Type B pancreatic cell (in vitro differentiated cells): ENCODE measurements at regions not wholly inside any gene's neighbourhood (a gene's known extent, or its start where the extent isn't known, plus 50 kb on each side); places are given as distances from the start of the nearest gene placed in this dataset.

Experiments used
- DNase-seq: peaks from one replicate; pipeline ENCODE4 v3.0.0; 2021; ENCODE audit warnings: mixed read lengths; ENCODE audit not compliant: unreplicated experiment; ENCODE audit errors: extremely low spot score
- H3K27ac Mint-ChIP-seq: 2 replicates; pipeline ENCODE4 v1.8.0; 2021; ENCODE audit warnings: mild to moderate bottlenecking, mixed read lengths
- H3K27me3 Mint-ChIP-seq: 2 replicates; pipeline ENCODE4 v1.8.0; 2021; ENCODE audit warnings: mixed read lengths
- H3K36me3 Mint-ChIP-seq: 2 replicates; pipeline ENCODE4 v1.8.0; 2021; ENCODE audit warnings: mixed read lengths
- H3K4me1 Mint-ChIP-seq: one replicate; pipeline ENCODE4 v1.8.0; 2021; ENCODE audit warnings: mixed read lengths; ENCODE audit not compliant: unreplicated experiment
- H3K4me3 Mint-ChIP-seq: 2 replicates; pipeline ENCODE4 v1.8.0; 2021; ENCODE audit warnings: mild to moderate bottlenecking, mixed read lengths
- H3K9me3 Mint-ChIP-seq: 2 replicates; pipeline ENCODE4 v1.8.0; 2021; ENCODE audit warnings: mixed read lengths
- CTCF ChIP-seq: fragments of 200-600 bp; sonication (generic); conservative IDR thresholded peaks from 2 replicates; pipeline ENCODE4 v1.5.0; 2021; ENCODE audit warnings: antibody characterized with exemption, mild to moderate bottlenecking

- Mint-ChIP-seq H3K36me3 (no peaks in the 10 kb centered on the region), H3K27me3 (no peaks in the 10 kb centered on the region), H3K4me3 (no peak overlapping the region), H3K4me1 (peaks cover 6% of the 10 kb centered on the region), H3K27ac (no peak overlapping the region), H3K9me3 (no peaks in the 10 kb centered on the region)
- DNase-seq: no peak
- TF ChIP-seq CTCF: no peak
These were observed 323.0 kb downstream of the EFNB2 start for GRCh38 chr13:106212386-106213010.

GRCh38 chr13:106210324-106210723, 325.1 kb downstream of the EFNB2 start:
- H3K27ac Mint-ChIP-seq: no peak overlapping the region
- no peak for TF ChIP-seq CTCF
- no peaks in the 10 kb centered on the region for H3K27me3 Mint-ChIP-seq
- DNase-seq: no peak
- H3K9me3 Mint-ChIP-seq: no peaks in the 10 kb centered on the region
- no peaks in the 10 kb centered on the region for H3K36me3 Mint-ChIP-seq
- H3K4me1 Mint-ChIP-seq: peaks cover 6% of the 10 kb centered on the region
- H3K4me3 Mint-ChIP-seq: no peak overlapping the region

- no peak for TF ChIP-seq CTCF
- H3K4me1 Mint-ChIP-seq: peaks cover 6% of the 10 kb centered on the region
- no peak overlapping the region for H3K27ac Mint-ChIP-seq
- DNase-seq: no peak
- no peaks in the 10 kb centered on the region for H3K36me3 Mint-ChIP-seq
- no peak overlapping the region for H3K4me3 Mint-ChIP-seq
- no peaks in the 10 kb centered on the region for H3K27me3 Mint-ChIP-seq
- H3K9me3 Mint-ChIP-seq: peaks cover 9% of the 10 kb centered on the region
These were observed 329.6 kb downstream of the EFNB2 start for GRCh38 chr13:106205871-106206270.

- Mint-ChIP-seq H3K27ac (no peak overlapping the region), H3K9me3 (peaks cover under 1% of the 10 kb centered on the region), H3K36me3 (no peaks in the 10 kb centered on the region), H3K4me1 (no peaks in the 10 kb centered on the region), H3K27me3 (no peaks in the 10 kb centered on the region), H3K4me3 (no peak overlapping the region)
- no peak for TF ChIP-seq CTCF
- DNase-seq: no peak
These were observed 338.0 kb downstream of the EFNB2 start for GRCh38 chr13:106197496-106197895.

- H3K27ac Mint-ChIP-seq: no peak overlapping the region
- H3K27me3 Mint-ChIP-seq: no peaks in the 10 kb centered on the region
- DNase-seq: no peak
These were observed 347.9 kb downstream of the EFNB2 start for GRCh38 chr13:106187501-106188095.

More at GRCh38 chr13:106187501-106188095, 347.9 kb downstream of the EFNB2 start:
- H3K36me3 Mint-ChIP-seq: no peaks in the 10 kb centered on the region
- H3K4me3 Mint-ChIP-seq: no peak overlapping the region
- peaks cover 9% of the 10 kb centered on the region for H3K4me1 Mint-ChIP-seq
- no peak for TF ChIP-seq CTCF
- H3K9me3 Mint-ChIP-seq: peaks cover 15% of the 10 kb centered on the region
